ENCODE measurements at regions not wholly inside any gene's neighbourhood (a gene's known extent, or its start where the extent isn't known, plus 50 kb on each side); places are given as distances from the start of the nearest gene placed in this dataset.
A peak's percentile ranks its signal among the peaks of the same experiment; 100 is the strongest.

GRCh38 chr3:107251819-107252218, 125.4 kb upstream of the CCDC54 start:
- DNase-seq (ENCODE audit: low read depth in 2 of 3, low spot score in 2 of 3), result no peak

- DNase-seq (ENCODE audit: low read depth in 2 of 3, low spot score in 2 of 3), result no peak
Observed at GRCh38 chr3:107256963-107257362, 120.3 kb upstream of the CCDC54 start.

- DNase-seq (ENCODE audit: low read depth in 2 of 3, low spot score in 2 of 3), result no peak
Observed at GRCh38 chr3:107258300-107258699, 118.9 kb upstream of the CCDC54 start.

- DNase-seq (ENCODE audit: low read depth in 2 of 3, low spot score in 2 of 3), result no peak
Observed at GRCh38 chr3:107260207-107260606, 117.0 kb upstream of the CCDC54 start.

GRCh38 chr3:107263269-107264021, 113.8 kb upstream of the CCDC54 start:
- no peak for DNase-seq (ENCODE audit: low read depth in 2 of 3, low spot score in 2 of 3)

- no peak for DNase-seq (ENCODE audit: low read depth in 2 of 3, low spot score in 2 of 3)
Observed at GRCh38 chr3:107264888-107265287, 112.4 kb upstream of the CCDC54 start.

GRCh38 chr3:107265526-107265925, 111.7 kb upstream of the CCDC54 start:
- no peak for DNase-seq (ENCODE audit: low read depth in 2 of 3, low spot score in 2 of 3)

- DNase-seq (ENCODE audit: low read depth in 2 of 3, low spot score in 2 of 3), result no peak
Observed at GRCh38 chr3:107268469-107268868, 108.8 kb upstream of the CCDC54 start.

GRCh38 chr3:107269136-107269535, 108.1 kb upstream of the CCDC54 start:
- peak in 2 of 3 donors; percentile 44 to 81 for DNase-seq (ENCODE audit: low read depth in 2 of 3, low spot score in 2 of 3)

- DNase-seq (ENCODE audit: low read depth in 2 of 3, low spot score in 2 of 3), result peak in 2 of 3 donors; percentile 18 to 55
Observed at GRCh38 chr3:107271787-107272387, 105.4 kb upstream of the CCDC54 start.

- DNase-seq (ENCODE audit: low read depth in 2 of 3, low spot score in 2 of 3), result no peak
Observed at GRCh38 chr3:107272471-107272870, 104.8 kb upstream of the CCDC54 start.

GRCh38 chr3:107272885-107273284, 104.4 kb upstream of the CCDC54 start:
- no peak for DNase-seq (ENCODE audit: low read depth in 2 of 3, low spot score in 2 of 3)

GRCh38 chr3:107273771-107274170, 103.5 kb upstream of the CCDC54 start:
- DNase-seq (ENCODE audit: low read depth in 2 of 3, low spot score in 2 of 3), result no peak

- peak in 1 of 3 donors; percentile 41 for DNase-seq (ENCODE audit: low read depth in 2 of 3, low spot score in 2 of 3)
Observed at GRCh38 chr3:107275511-107275910, 101.7 kb upstream of the CCDC54 start.

- no peak for DNase-seq (ENCODE audit: low read depth in 2 of 3, low spot score in 2 of 3)
Observed at GRCh38 chr3:107283948-107284347, 93.3 kb upstream of the CCDC54 start.

GRCh38 chr3:107284612-107285011, 92.6 kb upstream of the CCDC54 start:
- DNase-seq (ENCODE audit: low read depth in 2 of 3, low spot score in 2 of 3), result no peak

GRCh38 chr3:107285197-107285596, 92.0 kb upstream of the CCDC54 start:
- DNase-seq (ENCODE audit: low read depth in 2 of 3, low spot score in 2 of 3), result no peak

- no peak for DNase-seq (ENCODE audit: low read depth in 2 of 3, low spot score in 2 of 3)
Observed at GRCh38 chr3:107289354-107289753, 87.9 kb upstream of the CCDC54 start.

GRCh38 chr3:107294117-107294516, 83.1 kb upstream of the CCDC54 start:
- DNase-seq (ENCODE audit: low read depth in 2 of 3, low spot score in 2 of 3), result no peak

GRCh38 chr3:107297597-107297996, 79.6 kb upstream of the CCDC54 start:
- DNase-seq (ENCODE audit: low read depth in 2 of 3, low spot score in 2 of 3), result no peak

GRCh38 chr3:107307205-107307604, 70.0 kb upstream of the CCDC54 start:
- no peak for DNase-seq (ENCODE audit: low read depth in 2 of 3, low spot score in 2 of 3)

GRCh38 chr3:107308716-107309115, 68.5 kb upstream of the CCDC54 start:
- no peak for DNase-seq (ENCODE audit: low read depth in 2 of 3, low spot score in 2 of 3)
